HG03432 (cell line): ENCODE measurements at regions not wholly inside any gene's neighbourhood (a gene's known extent, or its start where the extent isn't known, plus 50 kb on each side); places are given as distances from the start of the nearest gene placed in this dataset.
"Not testable (repeated sequence)": the region's sequence is repeated elsewhere in the genome, so short reads cannot be mapped to it uniquely, and the experiment has no call there.

Source experiments
- ATAC-seq: cut with Tn5 transposase; IDR thresholded peaks from one replicate; pipeline ENCODE4 v1.9.1; 2021; ENCODE audit warnings: mild to moderate bottlenecking, moderate library complexity; ENCODE audit not compliant: unreplicated experiment

DNA sequence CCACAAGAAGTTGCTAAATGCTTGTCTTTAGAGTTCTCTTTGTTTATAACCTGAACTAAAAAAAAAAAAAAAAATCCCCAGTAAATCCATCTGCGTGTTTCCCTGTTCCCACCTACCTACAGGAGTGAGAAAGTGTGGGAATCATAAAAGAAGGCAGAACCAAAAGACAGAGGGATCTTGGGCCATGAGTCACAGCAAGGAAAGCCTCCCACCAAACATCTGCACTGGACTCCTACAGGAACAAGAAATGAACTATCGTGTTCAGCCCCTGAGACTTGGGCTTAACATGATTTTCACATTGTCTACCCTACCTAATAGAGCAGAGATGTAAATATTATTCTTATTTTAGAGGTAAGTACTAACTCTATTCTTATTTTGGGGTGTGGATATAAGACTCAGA lies 1761.2 kb upstream of the CELF4 start:
- no peak for ATAC-seq

- no peak for ATAC-seq
Measured at GRCh38 chr18:39325973-39326372, 1760.4 kb upstream of the CELF4 start.

DNA sequence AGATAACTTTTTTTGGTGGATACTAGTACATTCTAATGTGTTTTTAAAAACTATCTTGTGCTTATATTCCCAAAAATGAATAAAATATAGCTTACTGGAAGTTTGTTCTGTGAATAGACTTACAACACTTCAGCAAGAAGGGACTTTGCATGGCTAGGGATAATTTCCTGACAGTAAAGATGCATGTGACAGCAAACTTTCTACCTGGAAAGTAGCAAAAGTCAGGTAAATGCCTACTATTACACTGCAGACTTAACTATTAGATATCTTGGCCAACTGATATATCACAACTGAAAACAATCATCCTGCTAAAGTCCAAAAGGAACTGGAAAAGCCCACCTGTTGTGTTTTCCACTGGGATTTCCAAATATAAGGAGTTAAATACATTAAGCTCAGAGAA lies 1753.5 kb upstream of the CELF4 start:
- ATAC-seq, result no peak

DNA sequence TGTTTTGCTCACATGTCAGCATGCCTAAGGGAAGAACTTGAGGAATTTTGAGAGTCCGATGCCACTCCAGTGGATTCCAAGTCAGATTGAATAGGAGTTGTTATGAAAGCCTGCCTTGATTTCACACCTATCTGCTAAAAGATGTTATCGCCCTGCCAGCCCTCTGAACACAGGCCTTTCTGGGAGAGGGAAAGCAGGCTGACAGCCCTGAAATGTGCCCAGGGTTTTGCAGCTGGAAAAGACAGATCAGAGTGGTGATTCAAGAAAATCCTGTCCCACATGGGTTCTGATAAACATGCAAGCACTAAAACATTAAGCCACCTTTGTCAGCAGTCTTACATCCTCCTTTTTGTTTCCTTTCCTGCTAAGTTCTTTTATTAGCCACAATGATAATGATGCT lies 1752.9 kb upstream of the CELF4 start:
- ATAC-seq, result no peak

DNA sequence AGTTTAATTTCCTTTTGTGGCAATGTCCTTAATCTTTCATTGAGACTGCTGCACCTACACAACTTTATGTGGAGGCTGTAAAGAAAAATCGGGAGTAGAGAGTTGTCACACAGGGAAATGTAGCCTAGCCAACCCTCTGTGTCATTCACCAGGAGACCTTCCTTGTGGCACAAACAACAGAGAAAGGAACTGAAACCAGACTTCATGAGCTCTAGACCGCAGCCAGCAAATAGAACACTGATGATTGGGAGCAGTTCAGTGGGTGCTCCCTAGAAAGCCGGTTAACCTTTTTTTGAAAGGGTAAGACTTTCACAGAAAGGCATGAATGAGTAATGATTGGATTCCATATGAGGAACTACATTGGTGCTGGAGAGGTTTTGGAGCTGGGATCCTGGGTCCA lies 1752.4 kb upstream of the CELF4 start:
- no peak for ATAC-seq

- ATAC-seq, result no peak
Measured at GRCh38 chr18:39314595-39314994, 1749.0 kb upstream of the CELF4 start.

DNA sequence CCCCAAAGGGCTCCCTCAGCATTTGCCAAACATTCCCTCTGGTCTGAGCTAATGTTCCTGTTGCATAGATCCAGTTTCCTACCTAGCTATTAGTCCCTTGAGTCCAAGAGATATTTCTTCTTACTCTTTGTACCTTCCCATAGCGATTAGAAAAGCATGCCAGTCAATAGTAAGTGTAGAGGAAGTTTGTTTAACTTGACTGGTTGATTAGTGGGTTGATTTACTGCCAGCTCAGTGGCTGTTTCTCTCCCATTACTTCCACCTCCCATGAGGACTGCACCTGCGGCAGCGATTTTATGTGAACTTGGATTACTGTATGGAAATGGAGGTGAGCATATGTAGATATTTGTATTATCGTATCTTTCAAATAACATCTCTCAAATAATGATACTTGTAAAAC lies 1748.4 kb upstream of the CELF4 start:
- ATAC-seq, result no peak

GRCh38 chr18:39311111-39311712 lies 1745.6 kb upstream of the CELF4 start:
- no peak for ATAC-seq

GRCh38 chr18:39308931-39309521 lies 1743.4 kb upstream of the CELF4 start:
- ATAC-seq, result not testable (repeated sequence)

GRCh38 chr18:39305766-39306165 lies 1740.2 kb upstream of the CELF4 start:
- no peak for ATAC-seq

GRCh38 chr18:39302481-39302880 lies 1736.9 kb upstream of the CELF4 start:
- ATAC-seq, result no peak

GRCh38 chr18:39299152-39299551 lies 1733.6 kb upstream of the CELF4 start:
- ATAC-seq, result no peak

- no peak for ATAC-seq
Measured at GRCh38 chr18:39297225-39297624, 1731.6 kb upstream of the CELF4 start.

- no peak for ATAC-seq
Measured at GRCh38 chr18:39296293-39296888, 1730.8 kb upstream of the CELF4 start.

DNA sequence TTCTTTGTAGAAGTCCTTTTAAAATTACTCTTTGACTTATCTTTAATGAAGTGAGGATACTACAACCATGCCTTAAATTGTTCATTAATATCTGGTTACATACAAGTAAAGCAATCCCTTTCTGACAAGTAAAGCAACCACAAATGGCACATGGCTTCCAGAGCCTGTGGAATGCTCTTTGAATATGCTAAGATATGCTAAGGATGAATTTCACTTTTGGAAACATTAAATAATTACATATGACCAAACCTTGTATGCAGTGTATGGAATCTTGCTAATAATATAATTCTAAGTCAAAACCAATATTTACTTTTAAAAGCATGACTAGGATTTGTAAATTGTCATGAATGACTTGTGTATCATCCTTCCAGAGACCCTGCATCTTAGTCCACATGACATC lies 1711.2 kb upstream of the CELF4 start:
- ATAC-seq, result no peak

- ATAC-seq, result no peak
Measured at GRCh38 chr18:39274535-39274934, 1708.9 kb upstream of the CELF4 start.

GRCh38 chr18:39272230-39272629 lies 1706.6 kb upstream of the CELF4 start:
- no peak for ATAC-seq

DNA sequence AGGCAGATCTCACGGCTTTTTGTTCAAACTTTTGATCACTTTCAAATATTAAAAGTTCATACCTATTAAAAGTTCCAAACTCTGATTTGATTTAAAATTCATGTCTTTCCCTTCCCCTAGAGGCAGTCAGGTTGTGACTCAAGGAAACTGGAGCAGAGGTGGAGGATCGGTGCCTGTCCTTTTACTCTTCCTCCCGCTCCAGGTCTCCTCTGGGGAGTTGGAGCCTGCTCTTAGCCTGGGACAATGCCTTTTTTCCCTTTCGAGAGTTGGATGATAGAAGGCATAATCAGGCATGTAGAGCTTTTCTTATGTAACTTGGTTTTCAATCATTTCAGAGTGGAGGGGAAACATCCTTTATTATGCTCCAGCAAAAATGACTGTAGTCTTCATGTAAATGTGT lies 1706.1 kb upstream of the CELF4 start:
- no peak for ATAC-seq

DNA sequence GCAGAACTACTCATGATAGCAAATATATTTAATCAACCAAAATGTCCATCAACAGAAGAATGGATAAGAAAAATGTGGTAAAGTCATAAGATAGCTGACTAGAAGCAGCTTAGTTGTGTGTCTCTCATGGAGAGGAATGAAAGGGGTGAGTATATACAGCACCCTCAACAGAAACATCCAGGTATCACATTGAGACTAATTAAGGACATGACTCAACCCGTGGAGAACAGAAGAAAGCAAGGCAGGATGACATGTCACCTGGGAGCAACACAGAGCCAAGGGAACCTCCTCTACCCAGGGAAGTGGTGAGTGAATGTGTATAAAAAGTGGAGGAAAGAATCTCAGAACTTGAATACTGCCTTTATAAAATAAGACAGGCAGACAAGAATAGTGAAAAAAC lies 1695.0 kb upstream of the CELF4 start:
- ATAC-seq, result no peak

DNA sequence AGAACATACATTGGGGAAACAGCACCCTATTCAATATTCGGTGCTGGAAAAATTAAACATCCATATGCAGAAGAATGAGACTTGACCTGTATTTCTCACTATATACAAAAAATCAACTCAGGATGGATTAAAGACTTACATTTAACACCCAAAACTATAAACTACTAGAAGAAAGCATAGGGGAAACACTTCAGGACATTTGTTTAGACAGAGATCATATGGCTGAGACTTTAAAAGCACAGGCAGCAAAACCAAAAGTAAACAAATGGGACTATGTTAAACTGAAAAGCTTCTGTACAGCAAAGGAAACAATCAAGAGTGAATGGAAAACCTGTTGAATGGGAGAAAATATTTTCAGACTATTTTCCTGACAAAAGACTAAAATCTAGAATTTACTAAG lies 1694.1 kb upstream of the CELF4 start:
- no peak for ATAC-seq

GRCh38 chr18:39244242-39244641 lies 1678.6 kb upstream of the CELF4 start:
- no peak for ATAC-seq

- ATAC-seq, result no peak
Measured at GRCh38 chr18:39241534-39241933, 1675.9 kb upstream of the CELF4 start.
